ENCODE measurements at regions not wholly inside any gene's neighbourhood (a gene's known extent, or its start where the extent isn't known, plus 50 kb on each side); places are given as distances from the start of the nearest gene placed in this dataset.

DNA sequence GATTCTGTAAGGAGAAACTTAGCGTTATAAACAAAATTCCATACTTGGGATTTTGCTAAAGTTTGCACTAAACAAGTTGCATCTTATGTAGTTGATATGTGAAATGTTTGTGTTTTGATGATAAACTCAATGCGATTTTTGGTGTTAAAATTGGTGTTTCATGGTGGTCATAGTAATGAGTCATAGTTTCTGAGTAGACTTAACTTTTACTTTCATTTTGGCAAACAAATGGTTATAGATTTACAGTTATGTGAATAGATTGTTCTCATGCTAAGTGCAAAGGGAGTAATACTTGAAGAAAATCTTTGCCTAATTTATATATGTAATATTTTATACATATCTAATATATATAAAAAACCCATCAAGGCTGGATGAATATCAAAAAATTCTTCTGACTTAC is 107.3 kb upstream of the ELAVL2 start:
- intact Hi-C loops (cut with DNase I) = no loop called here
- Histone ChIP-seq H3K4me1 (no peaks in the 10 kb centered on the region), H3K27me3 (no peaks in the 10 kb centered on the region), H3K36me3 (no peaks in the 10 kb centered on the region), H3K27ac (no peak overlapping the region), H3K4me3 (no peak overlapping the region), H3K9me3 (no peaks in the 10 kb centered on the region)
- no peak for DNase-seq
- WGBS, 2 donors = 81% methylated on average over 2 of the region's 2 CpGs
- TF ChIP-seq CTCF (IDR thresholded peaks at IDR 0.05) (no peak), POLR2A (IDR thresholded peaks at IDR 0.05) (no peak)

GRCh38 chr9:23926368-23926767 is 100.3 kb upstream of the ELAVL2 start:
- intact Hi-C loops (cut with DNase I) = no loop called here
- H3K36me3 ChIP-seq = no peaks in the 10 kb centered on the region
- no peaks in the 10 kb centered on the region for H3K9me3 ChIP-seq
- TF ChIP-seq CTCF (IDR thresholded peaks at IDR 0.05) (no peak), POLR2A (IDR thresholded peaks at IDR 0.05) (no peak)
- no peaks in the 10 kb centered on the region for H3K4me1 ChIP-seq
- H3K4me3 ChIP-seq = no peak overlapping the region
- DNase-seq = no peak
- H3K27me3 ChIP-seq = no peaks in the 10 kb centered on the region
- H3K27ac ChIP-seq = no peak overlapping the region

GRCh38 chr9:23914431-23915003 is 88.5 kb upstream of the ELAVL2 start:
- no peak for DNase-seq
- Histone ChIP-seq H3K27ac (no peak overlapping the region), H3K27me3 (no peaks in the 10 kb centered on the region), H3K4me1 (no peaks in the 10 kb centered on the region), H3K36me3 (no peaks in the 10 kb centered on the region), H3K9me3 (no peaks in the 10 kb centered on the region), H3K4me3 (no peak overlapping the region)
- 80 to 93% methylated on average over 3 of the region's 17 CpGs for WGBS, 2 donors
- intact Hi-C loops (cut with DNase I) = no loop called here
- no peak for TF ChIP-seq CTCF (IDR thresholded peaks at IDR 0.05)
- no peak for TF ChIP-seq POLR2A (IDR thresholded peaks at IDR 0.05)

DNA sequence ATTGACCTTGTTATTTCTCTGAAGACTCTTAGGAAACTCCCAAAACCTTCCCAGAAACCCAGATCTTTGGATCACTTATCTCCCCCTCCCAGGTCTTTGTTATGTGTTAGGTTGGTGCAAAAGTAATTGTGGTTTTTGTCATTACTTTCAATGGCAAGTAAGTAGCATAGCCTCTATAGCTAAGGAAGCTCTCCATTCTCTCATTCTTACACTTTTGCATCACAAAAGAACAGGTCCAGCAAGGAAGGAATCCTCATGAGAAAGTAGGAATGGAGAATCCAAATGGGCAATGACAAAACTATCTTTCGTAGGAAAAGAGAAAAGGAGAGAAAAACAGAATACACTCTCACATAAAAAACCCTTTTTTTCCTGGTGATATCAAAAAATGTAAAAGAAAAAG is 81.3 kb upstream of the ELAVL2 start:
- 63 to 79% methylated on average over 1 of the region's 1 CpG for WGBS, 2 donors
- intact Hi-C loops (cut with DNase I) = no loop called here
- Histone ChIP-seq H3K36me3 (no peaks in the 10 kb centered on the region), H3K27ac (no peak overlapping the region), H3K27me3 (no peaks in the 10 kb centered on the region), H3K4me1 (no peaks in the 10 kb centered on the region), H3K4me3 (no peak overlapping the region), H3K9me3 (no peaks in the 10 kb centered on the region)
- TF ChIP-seq CTCF (IDR thresholded peaks at IDR 0.05) = no peak
- TF ChIP-seq POLR2A (IDR thresholded peaks at IDR 0.05) = no peak
- no peak for DNase-seq

GRCh38 chr9:23887781-23888180 is 61.7 kb upstream of the ELAVL2 start:
- Histone ChIP-seq H3K27me3 (no peaks in the 10 kb centered on the region), H3K27ac (no peak overlapping the region), H3K4me3 (no peak overlapping the region), H3K4me1 (no peaks in the 10 kb centered on the region), H3K36me3 (no peaks in the 10 kb centered on the region), H3K9me3 (peaks cover 0 to 2% (median 0%) of the 10 kb centered on the region in 3 donors)
- intact Hi-C loops (cut with DNase I) = no loop called here
- DNase-seq = no peak
- WGBS, 2 donors = 75 to 85% methylated on average over 1 of the region's 1 CpG
- TF ChIP-seq CTCF (IDR thresholded peaks at IDR 0.05) = no peak
- no peak for TF ChIP-seq POLR2A (IDR thresholded peaks at IDR 0.05)

All from esophagus squamous epithelium (tissue), 5 donors.